ENCODE measurements at regions not wholly inside any gene's neighbourhood (a gene's known extent, or its start where the extent isn't known, plus 50 kb on each side); places are given as distances from the start of the nearest gene placed in this dataset.
"Not testable (repeated sequence)": the region's sequence is repeated elsewhere in the genome, so short reads cannot be mapped to it uniquely, and the experiment has no call there.

- DNase-seq (ENCODE audit: low read depth), result no peak
Observed at GRCh38 chr2:120498576-120499394, 152.8 kb downstream of the INHBB start.

GRCh38 chr2:120499784-120500495 lies 154.0 kb downstream of the INHBB start:
- no peak for DNase-seq (ENCODE audit: low read depth)

GRCh38 chr2:120501591-120501990 lies 155.7 kb downstream of the INHBB start:
- DNase-seq (ENCODE audit: low read depth), result no peak

GRCh38 chr2:120502357-120502756 lies 156.4 kb downstream of the INHBB start:
- DNase-seq (ENCODE audit: low read depth), result no peak

GRCh38 chr2:120502761-120503160 lies 156.8 kb downstream of the INHBB start:
- no peak for DNase-seq (ENCODE audit: low read depth)

GRCh38 chr2:120503206-120503792 lies 157.4 kb downstream of the INHBB start:
- no peak for DNase-seq (ENCODE audit: low read depth)

GRCh38 chr2:120503793-120504571 lies 158.0 kb downstream of the INHBB start:
- no peak for DNase-seq (ENCODE audit: low read depth)

- no peak for DNase-seq (ENCODE audit: low read depth)
Observed at GRCh38 chr2:120504936-120505705, 159.2 kb downstream of the INHBB start.

- DNase-seq (ENCODE audit: low read depth), result no peak
Observed at GRCh38 chr2:120508567-120509041, 162.7 kb downstream of the INHBB start.

- DNase-seq (ENCODE audit: low read depth), result no peak
Observed at GRCh38 chr2:120509213-120509815, 163.4 kb downstream of the INHBB start.

GRCh38 chr2:120509991-120510735 lies 164.2 kb downstream of the INHBB start:
- DNase-seq (ENCODE audit: low read depth), result no peak

GRCh38 chr2:120510751-120511395 lies 164.9 kb downstream of the INHBB start:
- DNase-seq (ENCODE audit: low read depth), result no peak

- DNase-seq (ENCODE audit: low read depth), result no peak
Observed at GRCh38 chr2:120511536-120511935, 165.6 kb downstream of the INHBB start.

GRCh38 chr2:120511947-120512710 lies 166.2 kb downstream of the INHBB start:
- DNase-seq (ENCODE audit: low read depth), result no peak

- DNase-seq (ENCODE audit: low read depth), result no peak
Observed at GRCh38 chr2:120513776-120514357, 167.9 kb downstream of the INHBB start.

GRCh38 chr2:120514521-120514920 lies 168.6 kb downstream of the INHBB start:
- DNase-seq (ENCODE audit: low read depth), result no peak

GRCh38 chr2:120515066-120515758 lies 169.3 kb downstream of the INHBB start:
- DNase-seq (ENCODE audit: low read depth), result not testable (repeated sequence)

All from activated T-cell treated with anti-CD3 and anti-CD28 coated beads for 1 hour (primary cell).